Activated CD4-positive, alpha-beta T cell treated with anti-CD3 and anti-CD28 coated beads, Interleukin-2, amount 10 ng/mL, durations not matched to agents 7 days and 5 days (primary cell): ENCODE measurements at regions not wholly inside any gene's neighbourhood (a gene's known extent, or its start where the extent isn't known, plus 50 kb on each side); places are given as distances from the start of the nearest gene placed in this dataset.

Experiments
- CTCF ChIA-PET: fragments of 350-600 bp; sonication (Branson Sonifier 250); formaldehyde crosslinking; loops from one replicate; lab custom pipeline; 2021; ENCODE audit warnings: antibody characterized with exemption; lab: Charles Lee
- POLR2A ChIA-PET: fragments of 350-600 bp; sonication (Branson Sonifier 250); formaldehyde crosslinking; loops from one replicate; lab custom pipeline; 2021; ENCODE audit warnings: antibody characterized with exemption; lab: Charles Lee
- DNase-seq: peaks from one replicate; pipeline ENCODE4 v3.0.0-alpha.2; 2020
- H3K27ac Mint-ChIP-seq: one replicate; pipeline ENCODE4 v1.8.0; 2021; ENCODE audit warnings: mild to moderate bottlenecking, moderate library complexity, mixed read lengths
- H3K27me3 Mint-ChIP-seq: one replicate; pipeline ENCODE4 v1.8.0; 2021; ENCODE audit warnings: mixed read lengths
- H3K36me3 Mint-ChIP-seq: one replicate; pipeline ENCODE4 v1.8.0; 2021; ENCODE audit warnings: low read depth, mixed read lengths
- H3K4me1 Mint-ChIP-seq: one replicate; pipeline ENCODE4 v1.8.0; 2021; ENCODE audit warnings: mixed read lengths
- H3K4me3 Mint-ChIP-seq: one replicate; pipeline ENCODE4 v1.8.0; 2021; ENCODE audit warnings: mild to moderate bottlenecking, moderate library complexity, mixed read lengths
- H3K9me3 Mint-ChIP-seq: one replicate; pipeline ENCODE4 v1.8.0; 2021; ENCODE audit warnings: mixed read lengths

GRCh38 chr3:14252321-14253021 is 73.9 kb downstream of the LSM3 start:
- H3K9me3 Mint-ChIP-seq = no peaks in the 10 kb centered on the region
- H3K27me3 Mint-ChIP-seq = no peaks in the 10 kb centered on the region
- no peaks in the 10 kb centered on the region for H3K36me3 Mint-ChIP-seq
- no peak for DNase-seq
- ChIA-PET POLR2A (no interaction called here), CTCF (interaction anchor here (0.6 kb wide), 3 partner anchors 32 to 322 kb away, joined by 3 to 5 read pairs (median 5); no protein-coding TSS in a partner anchor)
- no peak overlapping the region for H3K4me3 Mint-ChIP-seq
- no peak overlapping the region for H3K27ac Mint-ChIP-seq
- no peaks in the 10 kb centered on the region for H3K4me1 Mint-ChIP-seq

GRCh38 chr3:14253022-14253706 is 74.5 kb downstream of the LSM3 start:
- no peaks in the 10 kb centered on the region for H3K27me3 Mint-ChIP-seq
- no peak overlapping the region for H3K27ac Mint-ChIP-seq
- H3K36me3 Mint-ChIP-seq = no peaks in the 10 kb centered on the region
- DNase-seq = no peak
- no peaks in the 10 kb centered on the region for H3K4me1 Mint-ChIP-seq
- H3K4me3 Mint-ChIP-seq = no peak overlapping the region
- no peaks in the 10 kb centered on the region for H3K9me3 Mint-ChIP-seq
- CTCF ChIA-PET = interaction anchor here (0.6 kb wide), 1 partner anchor 76 kb away, joined by 5 read pairs; no protein-coding TSS in a partner anchor
- POLR2A ChIA-PET = no interaction called here

- H3K27ac Mint-ChIP-seq = no peak overlapping the region
Measured at GRCh38 chr3:14253707-14254382, 75.2 kb downstream of the LSM3 start.

GRCh38 chr3:14254812-14255702 is 76.4 kb downstream of the LSM3 start:
- H3K4me1 Mint-ChIP-seq = no peaks in the 10 kb centered on the region
- no peaks in the 10 kb centered on the region for H3K27me3 Mint-ChIP-seq
- CTCF ChIA-PET = no interaction called here
- H3K9me3 Mint-ChIP-seq = no peaks in the 10 kb centered on the region
- POLR2A ChIA-PET = no interaction called here
- DNase-seq = no peak
- H3K4me3 Mint-ChIP-seq = no peak overlapping the region
- no peak overlapping the region for H3K27ac Mint-ChIP-seq
- H3K36me3 Mint-ChIP-seq = no peaks in the 10 kb centered on the region

More at GRCh38 chr3:14253707-14254382, 75.2 kb downstream of the LSM3 start:
- Mint-ChIP-seq H3K36me3 (no peaks in the 10 kb centered on the region), H3K27me3 (no peaks in the 10 kb centered on the region), H3K4me1 (no peaks in the 10 kb centered on the region), H3K4me3 (no peak overlapping the region), H3K9me3 (no peaks in the 10 kb centered on the region)
- CTCF ChIA-PET = no interaction called here
- POLR2A ChIA-PET = no interaction called here
- DNase-seq = no peak

GRCh38 chr3:14256046-14256445 is 77.4 kb downstream of the LSM3 start:
- no peaks in the 10 kb centered on the region for H3K4me1 Mint-ChIP-seq
- ChIA-PET POLR2A (no interaction called here), CTCF (interaction anchor here (1.2 kb wide), 1 partner anchor 201 kb away, joined by 3 read pairs; no protein-coding TSS in a partner anchor)
- no peak for DNase-seq
- no peak overlapping the region for H3K4me3 Mint-ChIP-seq
- no peak overlapping the region for H3K27ac Mint-ChIP-seq
- no peaks in the 10 kb centered on the region for H3K36me3 Mint-ChIP-seq
- peaks cover 3% of the 10 kb centered on the region for H3K27me3 Mint-ChIP-seq
- H3K9me3 Mint-ChIP-seq = no peaks in the 10 kb centered on the region

- DNase-seq = no peak
- Mint-ChIP-seq H3K27me3 (peaks cover 3% of the 10 kb centered on the region), H3K27ac (no peak overlapping the region), H3K4me1 (no peaks in the 10 kb centered on the region), H3K4me3 (no peak overlapping the region), H3K36me3 (no peaks in the 10 kb centered on the region), H3K9me3 (no peaks in the 10 kb centered on the region)
- CTCF ChIA-PET = interaction anchor here (1.2 kb wide), 1 partner anchor 200 kb away, joined by 3 read pairs; no protein-coding TSS in a partner anchor
- POLR2A ChIA-PET = no interaction called here
Measured at GRCh38 chr3:14256561-14257342, 78.1 kb downstream of the LSM3 start.

- Mint-ChIP-seq H3K36me3 (no peaks in the 10 kb centered on the region), H3K4me3 (no peak overlapping the region), H3K9me3 (no peaks in the 10 kb centered on the region), H3K4me1 (no peaks in the 10 kb centered on the region), H3K27me3 (peaks cover 14% of the 10 kb centered on the region), H3K27ac (no peak overlapping the region)
- ChIA-PET CTCF (interaction anchor here (0.5 to 1.6 kb wide), 4 partner anchors 208 to 255 kb away, joined by 3 read pairs; no protein-coding TSS in a partner anchor), POLR2A (no interaction called here)
- DNase-seq = no peak
Measured at GRCh38 chr3:14258906-14259904, 80.6 kb downstream of the LSM3 start.

GRCh38 chr3:14260463-14260862 is 81.8 kb downstream of the LSM3 start:
- no peaks in the 10 kb centered on the region for H3K9me3 Mint-ChIP-seq
- CTCF ChIA-PET = interaction anchor here (1.0 to 1.6 kb wide), 6 partner anchors 16 to 219 kb away, joined by 3 to 4 read pairs (median 3); no protein-coding TSS in a partner anchor
- H3K4me3 Mint-ChIP-seq = no peak overlapping the region
- peaks cover 14% of the 10 kb centered on the region for H3K27me3 Mint-ChIP-seq
- H3K36me3 Mint-ChIP-seq = no peaks in the 10 kb centered on the region
- no peak overlapping the region for H3K27ac Mint-ChIP-seq
- H3K4me1 Mint-ChIP-seq = no peaks in the 10 kb centered on the region
- DNase-seq = no peak
- POLR2A ChIA-PET = no interaction called here

- Mint-ChIP-seq H3K36me3 (no peaks in the 10 kb centered on the region), H3K9me3 (no peaks in the 10 kb centered on the region), H3K4me3 (no peak overlapping the region), H3K4me1 (no peaks in the 10 kb centered on the region), H3K27ac (no peak overlapping the region), H3K27me3 (peaks cover 14% of the 10 kb centered on the region)
- CTCF ChIA-PET = interaction anchor here (0.7 to 1.6 kb wide), 9 partner anchors 15 to 218 kb away, joined by 3 to 4 read pairs (median 3); no protein-coding TSS in a partner anchor
- DNase-seq = peak; percentile 75
- POLR2A ChIA-PET = no interaction called here
Measured at GRCh38 chr3:14261229-14261628, 82.6 kb downstream of the LSM3 start.

GRCh38 chr3:14262212-14262611 is 83.6 kb downstream of the LSM3 start:
- ChIA-PET CTCF (interaction anchor here (0.7 to 1.6 kb wide), 5 partner anchors 16 to 217 kb away, joined by 3 to 4 read pairs (median 3); no protein-coding TSS in a partner anchor), POLR2A (no interaction called here)
- H3K4me1 Mint-ChIP-seq = no peaks in the 10 kb centered on the region
- H3K4me3 Mint-ChIP-seq = no peak overlapping the region
- peaks cover 14% of the 10 kb centered on the region for H3K27me3 Mint-ChIP-seq
- H3K36me3 Mint-ChIP-seq = no peaks in the 10 kb centered on the region
- DNase-seq = no peak
- H3K9me3 Mint-ChIP-seq = no peaks in the 10 kb centered on the region
- no peak overlapping the region for H3K27ac Mint-ChIP-seq
